ENCODE measurements at regions not wholly inside any gene's neighbourhood (a gene's known extent, or its start where the extent isn't known, plus 50 kb on each side); places are given as distances from the start of the nearest gene placed in this dataset.

GRCh38 chr3:3589715-3590130 is 209.5 kb upstream of the LRRN1 start:
- H4K91ac ChIP-seq (replicated peaks; ENCODE audit: insufficient read length, low read length): no peak overlapping the region
- CTCF ChIA-PET (ENCODE audit: partially characterized antibody): interaction anchor here (0.9 kb wide), 1 partner anchor 15 kb away, joined by 3 read pairs; no protein-coding TSS in a partner anchor
- H3K56ac ChIP-seq (replicated peaks; ENCODE audit: insufficient read length, low read depth, low read length): no peak overlapping the region
- no peak overlapping the region for H2BK5ac ChIP-seq (ENCODE audit: low read depth, low read length)
- POLR2A ChIA-PET (ENCODE audit: partially characterized antibody): no interaction called here
- no peak overlapping the region for H3K23ac ChIP-seq (ENCODE audit: insufficient read length)
- H2BK20ac ChIP-seq (ENCODE audit: low read length): no peak overlapping the region
- no peak overlapping the region for H2BK120ac ChIP-seq (replicated peaks; ENCODE audit: low read depth, low read length)
- H2AK5ac ChIP-seq (ENCODE audit: low read depth, low read length): no peak overlapping the region
- no peaks in the 10 kb centered on the region for H3K36me3 ChIP-seq (ENCODE audit: control insufficient read depth in 2 of 4, insufficient read depth in 4 of 4, low read length in 3 of 4)
- no peak overlapping the region for H2BK15ac ChIP-seq (ENCODE audit: low read length)
- H3K18ac ChIP-seq (ENCODE audit: extremely low read depth, low read length): no peak overlapping the region
- no peaks in the 10 kb centered on the region for H3K9me3 ChIP-seq (ENCODE audit: insufficient read depth in 2 of 2, low read depth in 1 of 2, low read length in 1 of 2)
- no peak overlapping the region for H4K5ac ChIP-seq (ENCODE audit: insufficient read length, low read depth, low read length)
- no peak overlapping the region for H3K27ac ChIP-seq (ENCODE audit: low read depth, low read length)
- H3K4me2 ChIP-seq (ENCODE audit: insufficient read depth in 1 of 2, low read depth in 2 of 2, low read length in 2 of 2): no peak overlapping the region
- H4K8ac ChIP-seq (ENCODE audit: extremely low read depth, insufficient read depth, low read length): no peak overlapping the region
- no peak overlapping the region for H3K4ac ChIP-seq (replicated peaks; ENCODE audit: insufficient read length, low read depth, low read length)
- no peaks in the 10 kb centered on the region for H3K79me1 ChIP-seq (ENCODE audit: low read depth, low read length)
- TF ChIP-seq USF2 (IDR thresholded peaks at IDR 0.05; ENCODE audit: low read length): no peak
- TF ChIP-seq RFX5 (IDR thresholded peaks at IDR 0.05; ENCODE audit: borderline replicate concordance, low read depth, low read length): no peak
- TF ChIP-seq TCF12 (IDR thresholded peaks at IDR 0.05; ENCODE audit: low read depth, low read length): no peak
- no peak for TF ChIP-seq SAP30 (IDR thresholded peaks at IDR 0.05; ENCODE audit: insufficient read depth, insufficient replicate concordance, low read length)
- TF ChIP-seq TAF7 (optimal IDR thresholded peaks at IDR 0.05; ENCODE audit: borderline replicate concordance, low read depth, low read length): no peak
- TF ChIP-seq E2F6 (IDR thresholded peaks at IDR 0.05): no peak
- no peak for TF ChIP-seq CREB1 (IDR thresholded peaks at IDR 0.05)
- no peak for TF ChIP-seq TBP (IDR thresholded peaks at IDR 0.05; ENCODE audit: low read depth, low read length)
- TF ChIP-seq GABPA (IDR thresholded peaks at IDR 0.05; ENCODE audit: borderline replicate concordance, insufficient read depth, low read length): no peak
- TF ChIP-seq RNF2 (IDR thresholded peaks at IDR 0.05; ENCODE audit: borderline replicate concordance, low read depth, low read length, missing control alignments, poor library complexity, severe bottlenecking): no peak
- no peak for TF ChIP-seq MAX (IDR thresholded peaks at IDR 0.05)
- no peak for TF ChIP-seq SP4 (IDR thresholded peaks at IDR 0.05; ENCODE audit: low read length)
- FAIRE-seq: no peak
- H3K23me2 ChIP-seq (ENCODE audit: low read depth, low read length): no peaks in the 10 kb centered on the region
- H3K9ac ChIP-seq (replicated peaks in 1 of 4; ENCODE audit: extremely low read depth in 1 of 4, low read depth in 3 of 4, low read length in 3 of 4): no peak overlapping the region
- WGBS, 2 experiments (ENCODE audit: extremely low coverage in 1 of 2, insufficient coverage in 1 of 2, insufficient read length in 1 of 2, insufficient replicate concordance in 2 of 2, low coverage in 1 of 2, low lambda C conversion rate in 2 of 2, missing lambda C conversion rate in 1 of 2): 89% methylated on average over 3 of the region's 3 CpGs; no CpG with 5 or more reads in 1 of the 2 experiments
- DNase-seq (ENCODE audit: low read depth in 1 of 2, low spot score in 2 of 2): no peak
- no peak overlapping the region for H2AFZ ChIP-seq (ENCODE audit: low read length)
- H2BK12ac ChIP-seq (ENCODE audit: low read depth, low read length): no peak overlapping the region
- no peak overlapping the region for H3K14ac ChIP-seq (ENCODE audit: insufficient read length)
- no peaks in the 10 kb centered on the region for H3K4me1 ChIP-seq (replicated peaks in 1 of 4; ENCODE audit: control insufficient read depth in 3 of 4, insufficient read depth in 4 of 4, low read length in 3 of 4)
- no peaks in the 10 kb centered on the region for H4K20me1 ChIP-seq (replicated peaks in 1 of 2; ENCODE audit: control insufficient read depth in 1 of 2, insufficient read depth in 2 of 2, low read length in 2 of 2)
- H3K27me3 ChIP-seq (replicated peaks in 1 of 4; ENCODE audit: control insufficient read depth in 3 of 4, extremely low read depth in 1 of 4, insufficient read depth in 3 of 4, low read length in 3 of 4): no peaks in the 10 kb centered on the region
- H3K79me2 ChIP-seq (ENCODE audit: control insufficient read depth in 1 of 2, insufficient read depth in 2 of 2, low read length in 2 of 2): no peaks in the 10 kb centered on the region
- no peak overlapping the region for H3K4me3 ChIP-seq (ENCODE audit: extremely low read depth in 1 of 4, insufficient read depth in 2 of 4, low read depth in 3 of 4, low read length in 4 of 4)

Measured in H1 (cell line).